ENCODE measurements at regions not wholly inside any gene's neighbourhood (a gene's known extent, or its start where the extent isn't known, plus 50 kb on each side); places are given as distances from the start of the nearest gene placed in this dataset.

DNA sequence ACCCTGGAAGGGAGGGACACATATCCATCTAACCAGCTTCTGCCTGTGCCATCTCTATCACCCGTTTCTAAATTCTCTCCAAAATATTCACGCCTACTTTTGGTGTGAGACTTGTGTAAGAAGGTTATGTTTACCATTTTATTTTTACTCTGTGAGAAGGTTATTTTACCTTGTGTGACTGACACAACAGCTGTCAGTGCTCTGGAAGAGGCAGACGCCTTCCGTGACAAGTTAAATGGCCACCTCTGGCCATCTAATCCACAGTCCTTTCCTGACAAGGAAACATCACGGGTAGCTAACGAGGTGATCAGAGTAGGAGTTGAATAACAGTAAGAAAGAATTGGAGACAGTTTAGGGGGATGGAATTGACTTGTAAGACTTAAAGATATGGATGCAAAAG, 443.8 kb upstream of the PIK3R1 start (continued):
- TF ChIP-seq GLIS2 (tag by site-specific recombination; IDR thresholded peaks at IDR 0.05) (no peak), ZNF302 (tag by site-specific recombination; IDR thresholded peaks at IDR 0.05; ENCODE audit: low read depth) (no peak), ZNF292 (tag by site-specific recombination; IDR thresholded peaks at IDR 0.05; ENCODE audit: borderline replicate concordance, low read depth) (no peak), SP3 (tag by site-specific recombination; IDR thresholded peaks at IDR 0.05) (no peak)

DNA sequence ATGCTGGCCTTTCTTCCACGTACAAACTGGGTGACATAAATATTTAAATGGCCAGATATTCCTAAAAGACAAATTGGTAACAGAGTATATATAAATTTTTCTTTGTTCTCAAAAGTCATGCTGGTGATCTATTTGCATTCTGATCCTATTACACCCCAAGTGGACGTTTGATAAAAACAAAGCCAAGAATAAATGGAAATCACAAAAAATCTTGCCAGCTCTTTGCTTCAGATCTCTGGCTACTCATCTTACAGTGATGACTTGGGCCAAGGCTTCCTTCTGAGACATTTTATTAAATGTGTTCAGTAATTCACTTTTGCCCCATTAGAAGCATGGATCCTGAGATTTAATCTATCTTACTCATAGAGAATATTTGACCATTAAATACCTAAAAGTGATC, 444.3 kb upstream of the PIK3R1 start:
- ChIA-PET POLR2A (no interaction called here), CTCF (no interaction called here)
- Histone ChIP-seq H3K36me3 (ENCODE audit: control insufficient read depth in 2 of 2, insufficient read depth in 1 of 2, low read length in 2 of 2) (no peaks in the 10 kb centered on the region), H3K9me3 (ENCODE audit: control insufficient read depth, insufficient read depth, low read depth, low read length) (no peaks in the 10 kb centered on the region), H3K4me1 (ENCODE audit: control insufficient read depth, insufficient read depth, low read length) (no peaks in the 10 kb centered on the region), H3K4me3 (ENCODE audit: low read depth, low read length) (no peak overlapping the region), H3K27ac (ENCODE audit: extremely low read depth, low read depth, low read length) (no peak overlapping the region)
- TF ChIP-seq, protein P1, sequence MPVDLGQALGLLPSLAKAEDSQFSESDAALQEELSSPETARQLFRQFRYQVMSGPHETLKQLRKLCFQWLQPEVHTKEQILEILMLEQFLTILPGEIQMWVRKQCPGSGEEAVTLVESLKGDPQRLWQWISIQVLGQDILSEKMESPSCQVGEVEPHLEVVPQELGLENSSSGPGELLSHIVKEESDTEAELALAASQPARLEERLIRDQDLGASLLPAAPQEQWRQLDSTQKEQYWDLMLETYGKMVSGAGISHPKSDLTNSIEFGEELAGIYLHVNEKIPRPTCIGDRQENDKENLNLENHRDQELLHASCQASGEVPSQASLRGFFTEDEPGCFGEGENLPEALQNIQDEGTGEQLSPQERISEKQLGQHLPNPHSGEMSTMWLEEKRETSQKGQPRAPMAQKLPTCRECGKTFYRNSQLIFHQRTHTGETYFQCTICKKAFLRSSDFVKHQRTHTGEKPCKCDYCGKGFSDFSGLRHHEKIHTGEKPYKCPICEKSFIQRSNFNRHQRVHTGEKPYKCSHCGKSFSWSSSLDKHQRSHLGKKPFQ (tag by site-specific recombination; IDR thresholded peaks at IDR 0.05), result no peak
- TF ChIP-seq ZNF555 (tag by site-specific recombination; conservative IDR thresholded peaks at IDR 0.05), result no peak

DNA sequence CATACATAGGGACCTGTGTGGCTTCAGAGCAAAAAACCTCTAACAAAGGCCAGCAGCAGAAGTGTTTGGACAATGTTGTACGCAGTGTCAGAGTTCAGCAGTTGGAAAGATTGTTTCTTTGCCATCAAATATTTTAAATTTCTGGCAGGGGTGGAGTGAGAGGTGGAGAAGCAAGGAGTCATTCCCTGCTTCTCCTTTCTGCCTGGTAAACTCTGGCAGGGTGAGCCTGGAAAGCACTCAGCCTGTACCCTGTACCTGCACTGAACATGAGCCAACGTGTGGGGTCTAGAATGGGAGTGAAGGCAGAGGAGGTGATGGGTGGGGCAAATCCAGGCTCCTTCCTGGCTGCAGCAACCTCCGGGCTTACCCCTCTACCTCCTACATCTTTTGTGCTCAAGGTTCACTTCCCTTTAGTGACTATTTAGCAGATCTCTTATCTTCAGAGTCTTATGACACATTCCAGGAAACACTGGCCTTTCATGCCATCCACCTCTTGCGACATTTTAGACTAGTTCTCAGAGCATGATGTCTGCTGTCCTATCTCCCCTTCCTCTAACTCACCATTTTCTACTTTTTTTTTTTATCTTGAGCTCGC, 445.0 kb upstream of the PIK3R1 start:
- no peak overlapping the region for H3K27ac ChIP-seq (ENCODE audit: extremely low read depth, low read depth, low read length)
- no peaks in the 10 kb centered on the region for H3K4me1 ChIP-seq (ENCODE audit: control insufficient read depth, insufficient read depth, low read length)
- ChIA-PET POLR2A (no interaction called here), CTCF (interaction anchor here (0.6 kb wide), 1 partner anchor 274 kb away, joined by 3 read pairs; no protein-coding TSS in a partner anchor)
- H3K4me3 ChIP-seq (ENCODE audit: low read depth, low read length), result no peak overlapping the region
- H3K36me3 ChIP-seq (ENCODE audit: control insufficient read depth in 2 of 2, insufficient read depth in 1 of 2, low read length in 2 of 2), result no peaks in the 10 kb centered on the region
- H3K9me3 ChIP-seq (ENCODE audit: control insufficient read depth, insufficient read depth, low read depth, low read length), result no peaks in the 10 kb centered on the region
- TF ChIP-seq, protein P2, sequence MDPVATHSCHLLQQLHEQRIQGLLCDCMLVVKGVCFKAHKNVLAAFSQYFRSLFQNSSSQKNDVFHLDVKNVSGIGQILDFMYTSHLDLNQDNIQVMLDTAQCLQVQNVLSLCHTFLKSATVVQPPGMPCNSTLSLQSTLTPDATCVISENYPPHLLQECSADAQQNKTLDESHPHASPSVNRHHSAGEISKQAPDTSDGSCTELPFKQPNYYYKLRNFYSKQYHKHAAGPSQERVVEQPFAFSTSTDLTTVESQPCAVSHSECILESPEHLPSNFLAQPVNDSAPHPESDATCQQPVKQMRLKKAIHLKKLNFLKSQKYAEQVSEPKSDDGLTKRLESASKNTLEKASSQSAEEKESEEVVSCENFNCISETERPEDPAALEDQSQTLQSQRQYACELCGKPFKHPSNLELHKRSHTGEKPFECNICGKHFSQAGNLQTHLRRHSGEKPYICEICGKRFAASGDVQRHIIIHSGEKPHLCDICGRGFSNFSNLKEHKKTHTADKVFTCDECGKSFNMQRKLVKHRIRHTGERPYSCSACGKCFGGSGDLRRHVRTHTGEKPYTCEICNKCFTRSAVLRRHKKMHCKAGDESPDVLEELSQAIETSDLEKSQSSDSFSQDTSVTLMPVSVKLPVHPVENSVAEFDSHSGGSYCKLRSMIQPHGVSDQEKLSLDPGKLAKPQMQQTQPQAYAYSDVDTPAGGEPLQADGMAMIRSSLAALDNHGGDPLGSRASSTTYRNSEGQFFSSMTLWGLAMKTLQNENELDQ (tag by site-specific recombination; IDR thresholded peaks at IDR 0.05; ENCODE audit: low read depth), result no peak
- TF ChIP-seq EGR2 (tag by site-specific recombination; IDR thresholded peaks at IDR 0.05; ENCODE audit: low read depth), result peak; percentile 68
- peak; percentile 58 for TF ChIP-seq ZFHX2 (tag by site-specific recombination; conservative IDR thresholded peaks at IDR 0.05)
- TF ChIP-seq SCRT2 (tag by site-specific recombination; IDR thresholded peaks at IDR 0.05), result no peak
- TF ChIP-seq ZNF169 (tag by site-specific recombination; IDR thresholded peaks at IDR 0.05), result no peak
- no peak for TF ChIP-seq ZNF140 (tag by site-specific recombination; IDR thresholded peaks at IDR 0.05)
- no peak for TF ChIP-seq ZNF658 (tag by site-specific recombination; IDR thresholded peaks at IDR 0.05)
- TF ChIP-seq ZNF623 (tag by site-specific recombination; IDR thresholded peaks at IDR 0.05), result no peak
- no peak for TF ChIP-seq ZNF175 (tag by site-specific recombination; IDR thresholded peaks at IDR 0.05)
- no peak for TF ChIP-seq ZSCAN16 (tag by site-specific recombination; IDR thresholded peaks at IDR 0.05)
- TF ChIP-seq SCRT1 (tag by site-specific recombination; IDR thresholded peaks at IDR 0.05; ENCODE audit: borderline replicate concordance), result no peak
- TF ChIP-seq GLIS1 (tag by site-specific recombination; IDR thresholded peaks at IDR 0.05), result peak; percentile 47; the same call in 1 of the 2 replicates
- no peak for TF ChIP-seq ZNF404 (tag by site-specific recombination; IDR thresholded peaks at IDR 0.05)
- TF ChIP-seq ZNF24 (tag by site-specific recombination; IDR thresholded peaks at IDR 0.05), result no peak
- no peak for TF ChIP-seq ZNF837 (tag by site-specific recombination; IDR thresholded peaks at IDR 0.05)
- TF ChIP-seq, protein P3, sequence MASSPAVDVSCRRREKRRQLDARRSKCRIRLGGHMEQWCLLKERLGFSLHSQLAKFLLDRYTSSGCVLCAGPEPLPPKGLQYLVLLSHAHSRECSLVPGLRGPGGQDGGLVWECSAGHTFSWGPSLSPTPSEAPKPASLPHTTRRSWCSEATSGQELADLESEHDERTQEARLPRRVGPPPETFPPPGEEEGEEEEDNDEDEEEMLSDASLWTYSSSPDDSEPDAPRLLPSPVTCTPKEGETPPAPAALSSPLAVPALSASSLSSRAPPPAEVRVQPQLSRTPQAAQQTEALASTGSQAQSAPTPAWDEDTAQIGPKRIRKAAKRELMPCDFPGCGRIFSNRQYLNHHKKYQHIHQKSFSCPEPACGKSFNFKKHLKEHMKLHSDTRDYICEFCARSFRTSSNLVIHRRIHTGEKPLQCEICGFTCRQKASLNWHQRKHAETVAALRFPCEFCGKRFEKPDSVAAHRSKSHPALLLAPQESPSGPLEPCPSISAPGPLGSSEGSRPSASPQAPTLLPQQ (tag by site-specific recombination; IDR thresholded peaks at IDR 0.05), result no peak
- TF ChIP-seq ZNF211 (tag by site-specific recombination; IDR thresholded peaks at IDR 0.05; ENCODE audit: low read depth), result no peak
- TF ChIP-seq ZNF629 (tag by site-specific recombination; IDR thresholded peaks at IDR 0.05), result no peak
- TF ChIP-seq HOXD13 (CRISPR knock-in tag; IDR thresholded peaks at IDR 0.05; ENCODE audit: borderline replicate concordance), result no peak
- TF ChIP-seq, protein P4, sequence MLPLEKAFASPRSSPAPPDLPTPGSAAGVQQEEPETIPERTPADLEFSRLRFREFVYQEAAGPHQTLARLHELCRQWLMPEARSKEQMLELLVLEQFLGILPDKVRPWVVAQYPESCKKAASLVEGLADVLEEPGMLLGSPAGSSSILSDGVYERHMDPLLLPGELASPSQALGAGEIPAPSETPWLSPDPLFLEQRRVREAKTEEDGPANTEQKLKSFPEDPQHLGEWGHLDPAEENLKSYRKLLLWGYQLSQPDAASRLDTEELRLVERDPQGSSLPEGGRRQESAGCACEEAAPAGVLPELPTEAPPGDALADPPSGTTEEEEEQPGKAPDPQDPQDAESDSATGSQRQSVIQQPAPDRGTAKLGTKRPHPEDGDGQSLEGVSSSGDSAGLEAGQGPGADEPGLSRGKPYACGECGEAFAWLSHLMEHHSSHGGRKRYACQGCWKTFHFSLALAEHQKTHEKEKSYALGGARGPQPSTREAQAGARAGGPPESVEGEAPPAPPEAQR (tag by site-specific recombination; IDR thresholded peaks at IDR 0.05), result no peak

Data from HEK293 (cell line).